GM10266 (cell line): ENCODE measurements at regions not wholly inside any gene's neighbourhood (a gene's known extent, or its start where the extent isn't known, plus 50 kb on each side); places are given as distances from the start of the nearest gene placed in this dataset.

ENCODE experiments used
- DNase-seq: peaks from one replicate; pipeline ENCODE4 v3.0.0; 2012; ENCODE audit errors: extremely low spot score
- TF ChIP-seq, protein P1 (sequence below): IDR thresholded peaks from 2 replicates; pipeline ENCODE4 v1.5.1; 2012; ENCODE audit warnings: mild to moderate bottlenecking, low read depth; ENCODE audit not compliant: control insufficient read depth, insufficient read depth; ENCODE audit errors: missing control alignments

DNA sequence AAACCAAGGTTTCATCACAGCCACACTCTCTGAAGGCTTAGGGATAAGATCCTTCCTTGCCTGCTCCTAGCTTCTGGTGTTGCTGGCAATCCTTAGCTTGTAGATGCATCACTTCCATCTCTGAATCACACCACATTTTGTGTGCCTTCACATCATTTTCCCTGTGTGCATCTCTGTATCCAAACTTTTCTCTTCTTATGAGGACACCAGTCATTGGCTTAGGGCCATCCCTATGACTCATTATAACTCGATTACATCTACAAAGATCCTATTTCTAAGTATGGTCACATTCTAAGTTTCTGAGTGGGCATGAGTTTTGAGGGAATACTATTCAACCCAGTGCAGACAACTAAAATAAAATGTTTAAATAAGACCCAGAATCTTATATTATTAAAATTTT lies 121.7 kb downstream of the C7orf25 start:
- TF ChIP-seq, protein P1, sequence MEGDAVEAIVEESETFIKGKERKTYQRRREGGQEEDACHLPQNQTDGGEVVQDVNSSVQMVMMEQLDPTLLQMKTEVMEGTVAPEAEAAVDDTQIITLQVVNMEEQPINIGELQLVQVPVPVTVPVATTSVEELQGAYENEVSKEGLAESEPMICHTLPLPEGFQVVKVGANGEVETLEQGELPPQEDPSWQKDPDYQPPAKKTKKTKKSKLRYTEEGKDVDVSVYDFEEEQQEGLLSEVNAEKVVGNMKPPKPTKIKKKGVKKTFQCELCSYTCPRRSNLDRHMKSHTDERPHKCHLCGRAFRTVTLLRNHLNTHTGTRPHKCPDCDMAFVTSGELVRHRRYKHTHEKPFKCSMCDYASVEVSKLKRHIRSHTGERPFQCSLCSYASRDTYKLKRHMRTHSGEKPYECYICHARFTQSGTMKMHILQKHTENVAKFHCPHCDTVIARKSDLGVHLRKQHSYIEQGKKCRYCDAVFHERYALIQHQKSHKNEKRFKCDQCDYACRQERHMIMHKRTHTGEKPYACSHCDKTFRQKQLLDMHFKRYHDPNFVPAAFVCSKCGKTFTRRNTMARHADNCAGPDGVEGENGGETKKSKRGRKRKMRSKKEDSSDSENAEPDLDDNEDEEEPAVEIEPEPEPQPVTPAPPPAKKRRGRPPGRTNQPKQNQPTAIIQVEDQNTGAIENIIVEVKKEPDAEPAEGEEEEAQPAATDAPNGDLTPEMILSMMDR: no peak
- DNase-seq: no peak

DNA sequence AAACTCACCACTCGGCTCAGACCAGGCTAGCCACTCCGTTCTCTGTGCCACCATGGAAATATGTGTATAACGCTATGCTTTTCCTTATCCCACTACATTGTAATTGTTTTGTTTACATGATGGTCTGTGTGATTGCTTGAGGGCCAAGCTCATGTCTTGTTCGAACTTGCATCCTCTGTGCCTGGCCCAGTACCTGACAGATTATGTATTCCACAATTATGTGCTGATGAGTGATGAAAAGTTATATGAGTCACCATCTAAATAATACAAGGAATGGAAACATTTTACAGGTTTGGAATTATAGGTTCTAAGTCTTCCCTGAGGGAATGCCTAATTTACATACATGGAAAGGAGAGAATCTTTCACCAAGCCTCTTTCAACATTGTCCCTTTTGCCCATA lies 137.4 kb downstream of the C7orf25 start:
- DNase-seq: no peak
- TF ChIP-seq, protein P1: no peak

DNA sequence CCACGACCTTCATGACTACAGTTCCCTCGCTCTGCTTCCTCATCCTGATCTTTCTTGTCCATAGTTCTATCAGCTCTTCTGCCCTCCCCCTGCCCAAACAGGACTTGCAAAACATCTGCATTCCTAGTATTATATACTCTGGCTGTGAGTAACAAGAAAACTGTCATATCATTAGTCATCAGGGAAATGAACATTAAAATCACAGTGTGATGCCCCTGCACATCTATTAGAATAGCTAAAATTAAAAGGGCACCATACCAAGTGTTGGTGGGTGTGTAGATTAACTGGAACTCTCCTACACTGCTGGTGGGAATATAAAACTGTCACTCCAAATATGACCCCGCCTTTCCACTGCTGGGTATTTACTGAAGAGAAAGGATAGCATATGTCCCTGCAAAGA lies 141.8 kb downstream of the C7orf25 start:
- TF ChIP-seq, protein P1: no peak
- no peak for DNase-seq

DNA sequence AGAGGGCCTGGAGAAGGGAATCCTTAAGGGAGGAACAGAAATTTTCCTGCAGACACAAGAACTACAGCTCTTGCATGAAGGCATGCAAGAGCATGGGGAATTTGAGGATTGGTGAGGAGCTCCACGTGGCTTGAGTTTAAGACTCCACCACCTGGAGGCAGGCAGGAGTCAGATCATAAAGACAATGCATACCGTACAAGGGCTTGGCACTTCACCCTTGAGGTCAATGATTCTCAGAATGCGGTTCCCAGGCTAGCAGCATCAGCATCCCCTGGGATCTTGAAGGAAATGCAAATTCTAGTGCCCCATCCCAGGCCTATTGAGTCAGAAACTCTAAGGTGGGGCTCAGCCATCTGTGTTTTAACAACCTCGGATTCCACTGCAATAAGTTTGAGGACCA lies 143.8 kb downstream of the C7orf25 start:
- DNase-seq: no peak
- TF ChIP-seq, protein P1: no peak

DNA sequence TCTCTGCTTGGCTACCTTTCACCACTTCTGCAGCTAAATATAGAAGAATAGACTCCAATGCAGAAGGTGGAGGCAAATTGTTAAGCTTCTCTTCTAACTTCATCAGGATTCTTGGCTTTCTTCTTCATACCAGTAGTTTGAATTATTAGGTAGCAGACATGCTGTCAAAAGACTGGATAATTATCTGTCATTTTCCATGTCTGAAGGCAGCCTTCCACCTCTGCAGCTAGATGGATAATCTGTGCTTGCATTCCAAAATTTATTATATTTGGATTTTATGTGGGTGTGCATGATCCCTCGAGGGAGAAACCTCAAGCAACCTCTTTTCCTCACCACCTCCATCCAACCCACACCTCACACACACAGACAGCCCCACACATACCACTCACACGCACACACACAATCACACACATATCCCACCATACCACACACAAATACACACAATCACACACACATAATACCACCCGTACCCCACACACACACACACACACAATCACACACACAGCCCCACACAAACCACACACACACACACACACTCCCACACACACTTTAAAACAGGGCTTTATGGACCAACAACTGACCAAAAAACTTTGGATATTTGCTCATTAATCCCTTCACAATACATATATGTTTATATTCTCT lies 145.0 kb downstream of the C7orf25 start:
- no peak for DNase-seq
- TF ChIP-seq, protein P1: no peak

DNA sequence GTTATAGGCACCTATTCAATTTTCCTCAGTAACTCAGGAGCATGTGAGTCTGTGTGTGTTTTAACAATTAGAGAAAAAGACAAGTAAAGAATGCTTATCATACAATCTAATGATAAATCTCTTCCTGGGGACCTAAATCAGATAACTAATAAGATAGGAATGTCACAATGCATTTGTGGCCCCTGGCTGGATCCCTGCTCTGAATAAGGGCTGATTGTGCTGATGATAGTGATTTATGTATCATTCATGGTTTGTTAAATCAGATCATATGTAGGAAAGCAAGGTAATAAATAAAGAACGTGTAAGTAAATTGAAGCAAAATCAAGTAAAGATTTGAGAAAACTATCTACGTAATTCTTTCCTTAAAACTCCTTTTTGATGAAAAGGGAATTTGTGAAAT lies 145.9 kb downstream of the C7orf25 start:
- TF ChIP-seq, protein P1: no peak
- no peak for DNase-seq

DNA sequence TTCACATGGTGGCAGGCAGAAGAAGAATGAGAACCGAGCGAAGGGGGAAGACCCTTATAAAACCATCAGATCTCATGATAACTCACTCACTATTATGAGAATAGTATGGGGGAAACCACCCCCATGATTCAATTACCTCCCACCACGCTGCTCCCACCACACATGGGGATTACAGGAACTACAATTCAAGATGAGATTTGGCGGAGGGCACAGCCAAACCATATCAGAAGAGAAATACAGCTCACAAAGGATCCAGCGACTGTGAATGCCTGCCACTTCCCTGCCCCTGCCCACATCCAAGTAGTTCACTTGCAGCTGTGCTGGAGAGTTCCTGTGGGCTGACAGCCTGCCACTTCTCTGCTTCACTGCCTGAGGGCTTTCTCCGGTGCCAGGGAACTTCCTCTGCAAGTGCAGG lies 148.7 kb downstream of the C7orf25 start:
- no peak for DNase-seq
- TF ChIP-seq, protein P1: no peak
